H54 (cell line): ENCODE measurements at regions not wholly inside any gene's neighbourhood (a gene's known extent, or its start where the extent isn't known, plus 50 kb on each side); places are given as distances from the start of the nearest gene placed in this dataset.

Experiments used
- DNase-seq: peaks from one replicate; pipeline ENCODE4 v3.0.0; 2011; ENCODE audit warnings: low spot score, mixed read lengths; ENCODE audit not compliant: insufficient read length
- FAIRE-seq: peaks from 3 replicates; lab custom pipeline; 2011; peaks lifted over from hg19 to GRCh38; lab: Jason Lieb, UNC
- POLR2A ChIP-seq: IDR thresholded peaks from 2 replicates; pipeline ENCODE4 v1.6.1; 2011; ENCODE audit warnings: low read depth, mild to moderate bottlenecking, low read length

DNA sequence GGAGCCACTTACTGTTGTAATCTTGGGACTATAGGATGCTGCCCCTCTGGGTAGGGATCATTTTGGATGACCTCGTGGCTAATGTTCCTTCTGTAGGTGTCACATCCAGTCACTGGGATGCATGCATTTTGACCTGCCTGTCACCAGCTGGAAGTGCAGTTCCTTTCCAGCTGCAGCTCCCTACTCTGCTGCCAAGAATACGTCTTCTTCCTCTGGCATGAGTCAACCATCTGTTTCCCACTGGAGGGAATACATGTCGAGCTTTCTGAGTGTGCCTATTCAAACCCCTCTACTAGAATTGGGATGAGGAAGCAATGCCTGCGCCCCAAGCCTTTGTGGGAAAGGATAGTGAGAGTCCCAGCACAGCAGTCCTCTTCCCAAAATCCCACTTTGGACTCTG, 415.5 kb upstream of the ADAMTS5 start:
- no peak for TF ChIP-seq POLR2A
- DNase-seq (no peak), FAIRE-seq (no peak)

DNA sequence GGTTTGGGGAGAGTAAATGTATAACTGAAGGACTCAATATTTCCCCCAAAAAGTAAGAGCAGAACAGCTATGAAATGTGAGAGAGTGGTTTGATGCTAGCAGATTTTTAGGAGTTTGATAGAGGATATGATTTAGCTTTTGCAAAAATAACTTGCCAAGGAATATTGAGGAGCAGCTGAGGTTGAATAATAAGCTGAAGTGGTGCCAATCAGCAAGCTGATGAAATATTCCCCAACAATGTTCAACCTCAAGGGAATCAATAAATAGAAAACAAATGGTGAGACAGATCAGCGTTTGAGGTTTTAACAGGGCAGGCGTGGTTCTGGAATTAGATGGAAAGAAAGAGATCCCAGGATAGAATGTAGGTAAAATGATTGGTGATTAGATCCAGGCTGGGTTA, 413.4 kb upstream of the ADAMTS5 start:
- DNase-seq (no peak), FAIRE-seq (peak; percentile 71)
- TF ChIP-seq POLR2A, result no peak

DNA sequence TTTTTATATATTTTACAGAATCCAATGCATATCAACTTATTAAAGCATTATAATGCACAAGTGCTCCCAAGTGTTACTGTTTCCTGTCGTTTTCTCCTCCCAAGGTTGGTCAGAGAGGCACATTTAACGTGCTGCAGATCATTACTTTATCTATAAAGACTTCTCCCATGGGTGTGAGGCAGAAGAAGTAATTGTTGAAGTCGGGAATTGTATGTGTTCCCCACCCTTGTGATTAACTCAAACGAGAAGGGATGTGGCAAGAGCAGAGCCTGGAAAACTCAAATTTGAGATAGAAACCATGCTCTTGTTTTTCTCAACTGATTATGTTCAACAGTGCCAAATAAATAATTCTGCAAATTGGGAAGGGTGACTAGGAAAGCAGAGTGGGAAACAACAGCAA, 412.5 kb upstream of the ADAMTS5 start:
- FAIRE-seq (no peak), DNase-seq (no peak)
- TF ChIP-seq POLR2A, result no peak

DNA sequence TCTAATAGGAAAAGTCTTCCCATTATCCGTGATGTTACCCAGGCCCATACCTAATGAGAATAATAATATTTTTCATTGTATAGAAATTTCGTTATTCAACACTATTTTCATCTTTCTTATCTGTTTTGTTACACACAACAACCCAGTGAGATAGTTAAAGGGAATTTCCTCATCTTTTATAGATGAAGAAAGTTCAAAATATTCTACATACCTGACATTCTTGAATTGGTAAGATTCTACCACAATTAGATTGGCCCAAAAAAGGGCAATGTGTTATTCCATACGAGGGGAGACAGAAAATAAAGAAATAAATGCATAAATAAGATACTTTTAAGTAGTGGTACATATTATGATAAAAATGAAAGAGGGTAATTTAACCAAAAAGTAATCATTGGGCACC, 405.5 kb upstream of the ADAMTS5 start:
- no peak for FAIRE-seq
- no peak for TF ChIP-seq POLR2A
- DNase-seq, result no peak

DNA sequence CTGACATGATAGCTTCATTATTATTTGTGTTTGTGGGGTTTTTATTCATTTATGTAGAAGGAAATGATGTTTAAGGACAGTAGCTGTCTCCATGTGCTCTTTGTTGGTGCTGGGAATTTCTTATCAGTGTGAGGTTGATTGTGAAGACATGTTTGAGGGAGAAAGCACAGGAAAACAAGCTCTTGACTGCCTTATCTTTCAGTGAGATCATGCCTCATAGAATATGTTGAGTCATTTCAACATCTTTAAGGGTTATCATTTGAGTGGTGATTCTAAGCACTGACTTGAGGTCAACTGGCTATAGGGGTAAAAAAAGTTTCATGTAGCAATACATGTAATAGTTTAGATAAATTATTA, 405.1 kb upstream of the ADAMTS5 start:
- DNase-seq (no peak), FAIRE-seq (peak; percentile 60)
- TF ChIP-seq POLR2A, result no peak

DNA sequence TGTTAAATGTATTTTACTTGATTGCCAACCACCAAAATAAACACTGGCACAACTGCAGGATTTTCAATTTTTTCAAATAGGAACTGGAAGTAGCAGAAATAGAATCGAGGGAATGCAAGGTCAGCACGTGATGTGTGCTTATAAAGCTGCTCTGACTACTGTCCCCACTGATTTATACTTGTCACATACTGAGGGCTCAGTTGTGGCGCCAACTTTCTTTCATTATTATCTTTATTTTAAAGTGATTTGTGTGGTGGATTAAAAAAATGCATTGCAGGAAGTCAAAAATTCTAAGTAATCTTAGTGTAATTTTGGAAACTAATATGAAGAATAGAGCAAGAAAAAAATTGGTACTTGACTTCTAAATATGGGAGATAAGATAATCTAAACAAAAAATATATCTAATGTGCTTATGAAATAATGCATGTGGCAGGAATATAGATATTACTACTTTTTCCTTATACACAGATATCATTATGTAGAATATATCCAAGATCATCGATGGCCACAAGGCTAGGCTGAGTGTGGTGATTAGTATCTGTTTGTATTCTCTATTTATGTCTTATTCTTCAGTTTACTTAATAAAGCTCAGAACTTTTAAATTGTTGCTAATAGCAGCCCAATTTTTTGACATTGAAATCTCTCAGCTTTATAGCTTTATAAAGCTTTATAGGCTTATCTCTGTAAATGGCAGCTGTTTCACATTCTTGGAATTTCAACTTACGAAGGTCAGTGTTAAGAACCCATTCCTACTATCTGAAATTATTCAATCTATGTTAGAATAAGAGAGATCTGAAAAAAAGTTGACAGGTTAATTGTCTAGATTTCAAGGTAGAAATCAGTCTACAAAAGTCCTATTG, 404.5 kb upstream of the ADAMTS5 start:
- no peak for TF ChIP-seq POLR2A
- no peak for DNase-seq
- no peak for FAIRE-seq

DNA sequence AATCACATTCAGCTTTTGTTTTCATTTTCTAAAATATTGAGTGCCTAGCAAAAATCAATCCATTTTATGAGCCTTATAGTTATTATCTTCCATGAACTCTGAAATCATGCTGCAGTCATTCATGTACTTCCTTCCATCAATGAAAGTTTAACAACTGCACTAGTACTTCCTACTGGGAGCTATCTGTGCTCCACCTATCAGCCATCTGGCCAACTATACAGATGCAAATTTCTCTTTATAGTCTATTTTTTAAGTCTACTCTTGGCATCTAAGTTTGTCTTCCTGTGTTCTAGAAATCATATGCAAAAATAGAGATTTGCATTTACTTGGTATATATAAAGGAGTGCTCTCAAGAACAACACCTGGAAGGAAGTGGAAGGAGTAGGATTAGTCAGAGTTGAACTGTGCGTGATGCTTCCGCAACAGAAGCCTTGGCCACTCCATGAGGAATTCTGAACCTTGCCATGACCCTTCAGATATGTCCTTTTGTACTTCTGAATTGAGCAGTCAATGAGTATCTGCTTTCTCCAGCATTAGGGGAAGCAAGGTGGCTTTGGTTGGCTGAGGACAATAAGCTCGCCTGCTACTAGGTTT, 403.2 kb upstream of the ADAMTS5 start:
- TF ChIP-seq POLR2A, result no peak
- FAIRE-seq, result no peak

DNA sequence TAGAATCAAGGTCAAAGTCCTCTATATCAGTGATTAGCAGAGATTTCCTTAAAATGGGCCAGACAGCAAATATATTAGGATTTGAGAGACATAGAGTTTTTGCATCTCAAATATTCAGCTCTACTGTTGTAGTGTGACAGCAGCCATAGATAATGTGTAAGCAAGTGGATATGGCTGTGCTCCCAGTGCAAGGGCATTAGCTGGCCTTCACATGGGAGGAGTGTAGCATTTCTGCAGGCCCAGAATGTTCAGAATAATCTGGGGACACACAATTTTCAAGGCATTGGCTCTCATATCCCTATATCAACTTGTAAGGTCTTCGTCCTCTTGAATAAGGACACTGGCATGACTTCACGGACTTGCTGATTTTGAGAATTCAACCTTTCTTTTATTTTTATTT, 402.3 kb upstream of the ADAMTS5 start:
- FAIRE-seq (no peak), DNase-seq (no peak)
- TF ChIP-seq POLR2A, result no peak

More for the DNA sequence above, 403.2 kb upstream of the ADAMTS5 start:
- no peak for DNase-seq

DNA sequence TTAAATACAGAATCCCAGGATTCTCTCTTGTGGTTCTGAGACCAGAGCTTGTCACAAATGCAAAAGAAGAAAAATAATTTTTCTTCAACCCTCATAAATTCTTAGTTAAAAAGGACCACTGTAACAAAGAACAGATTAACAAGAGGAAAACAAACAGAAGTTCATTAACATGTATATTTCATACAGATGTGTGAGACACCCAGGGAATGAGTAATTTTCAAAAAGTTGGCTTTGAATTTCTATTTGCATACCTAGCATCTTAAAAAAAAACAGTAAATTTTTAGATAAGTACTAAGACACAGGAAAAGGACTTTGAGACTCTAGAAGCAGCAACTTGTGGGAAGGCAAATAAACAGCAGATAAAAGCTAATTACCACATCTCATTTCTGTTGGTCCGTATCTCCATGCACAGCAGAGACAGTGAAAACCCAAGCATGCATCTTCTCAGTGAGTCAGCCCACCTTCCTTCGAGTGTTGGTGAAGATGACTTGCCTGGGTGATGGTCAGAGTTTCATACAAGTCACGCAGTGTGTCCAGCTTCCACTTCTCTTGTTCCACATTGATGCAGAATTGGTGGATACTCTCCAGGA, 399.9 kb upstream of the ADAMTS5 start:
- TF ChIP-seq POLR2A, result no peak
- DNase-seq (no peak), FAIRE-seq (no peak)

DNA sequence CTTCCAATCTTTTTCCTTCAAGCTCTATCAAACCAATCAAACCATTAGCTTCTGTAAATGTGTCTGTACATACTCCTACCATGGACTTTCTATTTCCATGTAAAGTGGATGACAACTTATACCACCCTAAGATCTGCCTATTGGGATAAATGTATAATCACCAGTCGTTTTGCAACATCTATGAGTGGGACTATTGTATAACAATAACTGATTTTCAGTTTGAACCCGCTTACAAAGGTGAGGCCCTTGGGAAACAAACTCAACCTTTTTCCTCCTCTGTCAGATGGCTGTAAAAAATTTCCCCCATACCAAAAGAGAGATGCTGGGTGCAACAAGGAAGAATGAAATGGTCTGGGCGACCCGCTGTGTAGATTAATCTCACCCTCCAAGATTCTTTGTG, 399.1 kb upstream of the ADAMTS5 start:
- no peak for DNase-seq
- FAIRE-seq, result no peak
- no peak for TF ChIP-seq POLR2A

DNA sequence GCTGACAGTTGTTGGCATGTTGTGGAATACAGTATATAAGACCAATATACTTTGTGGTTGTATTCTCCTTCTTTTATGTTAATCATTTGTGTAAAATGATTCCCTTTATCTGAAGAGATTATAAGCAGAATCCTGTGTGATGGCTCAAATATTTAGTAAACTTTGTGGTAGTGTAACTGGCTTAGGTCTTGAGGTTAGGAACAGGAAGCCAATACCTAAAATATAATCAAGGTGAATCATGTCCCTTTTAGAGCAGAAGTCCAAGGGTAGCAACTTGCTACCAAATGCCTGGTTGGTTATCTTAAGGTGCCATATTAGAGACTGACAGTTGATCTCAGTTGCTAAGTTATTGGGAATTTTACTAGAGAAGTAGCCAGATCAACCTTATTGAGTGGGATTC, 398.5 kb upstream of the ADAMTS5 start:
- FAIRE-seq (no peak), DNase-seq (peak; percentile 8)

DNA sequence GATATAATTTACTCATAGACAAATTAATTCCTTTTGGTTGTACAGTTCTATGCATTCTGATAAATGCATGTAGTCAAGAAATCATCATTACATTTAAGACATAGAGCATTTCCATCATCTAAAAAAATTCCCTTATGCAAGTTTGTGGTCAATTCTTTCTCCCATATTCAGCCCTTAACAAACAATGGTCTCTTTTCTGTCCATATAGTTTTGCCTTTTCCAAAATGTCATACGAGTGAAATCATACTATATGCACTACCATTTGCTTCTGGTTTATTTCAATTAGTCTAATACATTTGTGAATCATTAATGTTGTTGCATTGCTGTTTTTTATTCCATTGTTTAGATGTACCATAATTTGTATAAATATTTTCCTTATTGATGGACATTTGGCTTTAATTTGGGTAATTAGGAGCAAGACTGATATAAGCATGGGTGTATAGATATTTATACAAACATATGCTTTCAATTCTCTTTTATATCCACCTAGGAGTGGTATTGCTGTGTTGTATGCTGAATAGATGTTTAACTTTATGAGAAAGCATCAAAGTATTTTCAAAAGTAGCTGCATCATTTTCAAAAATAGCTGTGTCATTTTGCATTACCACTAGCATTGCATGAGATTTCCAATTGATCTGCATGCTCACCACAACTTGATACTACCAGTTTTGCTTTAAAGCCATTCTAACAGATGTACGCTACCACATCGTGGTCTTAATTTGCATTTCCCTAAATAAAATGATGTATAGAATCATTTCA, 397.0 kb upstream of the ADAMTS5 start:
- TF ChIP-seq POLR2A, result no peak
- DNase-seq (no peak), FAIRE-seq (no peak)

More for the DNA sequence above, 398.5 kb upstream of the ADAMTS5 start:
- TF ChIP-seq POLR2A, result no peak

DNA sequence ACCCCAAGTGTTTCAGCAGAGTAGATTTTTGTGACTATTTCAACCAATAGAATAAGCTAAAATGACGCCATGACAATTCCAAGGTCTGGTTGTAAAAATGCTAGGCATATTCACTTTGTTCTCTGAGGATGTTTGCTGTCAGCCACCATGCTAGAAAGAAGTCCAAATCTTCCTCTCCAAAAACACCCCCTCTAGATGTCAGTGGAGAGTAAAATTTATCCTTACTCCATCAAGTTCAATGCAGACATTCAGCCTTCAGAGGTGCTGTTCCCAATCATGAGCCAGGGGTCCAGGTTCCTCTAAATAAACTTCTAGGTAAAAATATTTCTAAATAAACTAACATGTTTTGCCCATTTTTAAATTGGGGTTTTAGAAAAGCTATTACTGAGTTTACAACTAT, 395.4 kb upstream of the ADAMTS5 start:
- no peak for FAIRE-seq
- no peak for TF ChIP-seq POLR2A
- DNase-seq, result no peak

DNA sequence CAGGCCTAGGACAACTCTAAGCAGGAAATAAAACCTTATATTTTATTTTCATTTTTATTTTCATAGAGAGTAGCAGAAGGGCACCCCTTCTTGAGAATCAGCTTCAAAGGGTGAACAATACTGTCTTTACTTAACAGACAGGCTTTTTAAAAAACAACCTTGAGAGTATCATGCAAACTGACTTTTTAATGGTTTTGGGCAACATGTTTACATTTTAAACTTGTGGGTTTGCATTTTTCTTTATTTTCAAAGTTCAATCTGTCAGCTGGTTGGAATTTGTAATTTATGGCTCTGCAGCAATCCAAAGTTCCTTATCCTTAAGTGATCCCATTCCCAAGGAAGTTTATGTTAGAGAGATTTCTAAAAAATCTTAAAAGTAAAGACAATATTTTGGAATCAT, 392.3 kb upstream of the ADAMTS5 start:
- peak; percentile 23 for FAIRE-seq
- TF ChIP-seq POLR2A, result no peak

More for the DNA sequence above, 392.3 kb upstream of the ADAMTS5 start:
- DNase-seq, result no peak
